Tibial artery (tissue), 4 donors: ENCODE measurements at regions not wholly inside any gene's neighbourhood (a gene's known extent, or its start where the extent isn't known, plus 50 kb on each side); places are given as distances from the start of the nearest gene placed in this dataset.

Source experiments
- DNase-seq, 2 donors: peaks; one replicate each; pipeline ENCODE4 v3.0.0-alpha.2; 2019
- H3K27ac ChIP-seq, 2 donors: fragments of 200-600 bp; sonication (generic) in 1 of 2; 1 replicate in 1 of 2; 2 replicates in 1 of 2; pipeline ENCODE4 v1.5.1; 2018 to 2019; ENCODE audit warnings: mild to moderate bottlenecking in 1 of 2
- H3K27me3 ChIP-seq, 2 donors: fragments of 200-600 bp; sonication (generic) in 1 of 2; one replicate each; pipeline versions ENCODE4 v1.5.1 to v1.6.0; 2016 to 2019
- H3K36me3 ChIP-seq, 3 donors: fragments of 200-600 bp; sonication (generic) in 2 of 3; one replicate each; pipeline ENCODE4 v1.5.1; 2016 to 2019; ENCODE audit warnings: mild to moderate bottlenecking in 2 of 3
- H3K4me1 ChIP-seq, 4 donors: fragments of 200-600 bp; sonication (generic) in 2 of 4; 1 replicate in 3 of 4; 2 replicates in 1 of 4; pipeline ENCODE4 v1.5.1; 2016 to 2019
- H3K4me3 ChIP-seq, 2 donors: fragments of 200-600 bp; sonication (generic) in 1 of 2; 1 replicate in 1 of 2; 2 replicates in 1 of 2; pipeline ENCODE4 v1.5.1; 2018 to 2019; ENCODE audit warnings: mild to moderate bottlenecking in 2 of 2
- H3K9me3 ChIP-seq, 3 donors: fragments of 200-600 bp; sonication (generic) in 1 of 3; one replicate each; pipeline ENCODE4 v1.5.1; 2016 to 2019
- intact Hi-C: fragments of 100-400 bp; cut with DNase I; formaldehyde crosslinking; loops from one replicate; pipeline ENCODE4 v1.15.0; 2023; ENCODE audit warnings: low total_unique reads
- TF ChIP-seq, protein P1 (sequence below), 2 experiments: fragments of 200-600 bp in 1 of 2; fragments of 450-650 bp in 1 of 2; IDR thresholded peaks; one replicate each; pipeline ENCODE4 v1.5.1; 2017 to 2019; ENCODE audit warnings: antibody characterized with exemption in 2 of 2, mild to moderate bottlenecking in 1 of 2, moderate library complexity in 1 of 2

DNA sequence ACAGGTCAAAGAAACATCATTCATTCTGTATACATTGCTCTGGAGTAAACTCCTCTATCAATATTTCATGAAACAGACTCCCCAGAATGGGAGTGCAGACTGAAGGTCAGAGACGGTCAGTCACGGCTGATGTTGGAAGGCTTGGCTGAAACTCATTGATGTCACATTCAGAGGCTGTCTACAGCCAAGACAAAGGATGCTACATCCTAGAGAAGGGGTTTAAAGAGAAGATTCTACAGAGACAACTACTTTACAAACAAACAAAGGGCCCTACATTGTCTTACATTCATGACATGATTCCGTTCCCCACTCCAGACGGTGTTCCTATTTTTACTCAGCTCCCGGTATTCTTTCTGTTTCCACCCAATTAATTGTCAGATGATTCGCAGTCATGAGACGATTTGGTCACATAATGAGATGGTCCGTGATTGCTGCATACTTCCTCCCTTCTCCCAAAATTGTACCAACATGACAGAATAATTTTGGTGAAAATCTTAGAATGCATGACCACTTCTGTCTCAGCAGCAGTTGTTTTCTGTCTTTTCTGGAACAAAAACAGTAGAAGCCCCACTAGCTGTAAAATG is 73.8 kb upstream of the VAV3 start:
- Histone ChIP-seq H3K36me3 (no peaks in the 10 kb centered on the region), H3K4me3 (no peak overlapping the region), H3K27ac (no peak overlapping the region), H3K4me1 (peaks cover 0 to 9% (median 3%) of the 10 kb centered on the region in 4 donors), H3K27me3 (peaks cover 0 to 2% of the 10 kb centered on the region in 2 donors), H3K9me3 (no peaks in the 10 kb centered on the region)
- TF ChIP-seq, protein P1, sequence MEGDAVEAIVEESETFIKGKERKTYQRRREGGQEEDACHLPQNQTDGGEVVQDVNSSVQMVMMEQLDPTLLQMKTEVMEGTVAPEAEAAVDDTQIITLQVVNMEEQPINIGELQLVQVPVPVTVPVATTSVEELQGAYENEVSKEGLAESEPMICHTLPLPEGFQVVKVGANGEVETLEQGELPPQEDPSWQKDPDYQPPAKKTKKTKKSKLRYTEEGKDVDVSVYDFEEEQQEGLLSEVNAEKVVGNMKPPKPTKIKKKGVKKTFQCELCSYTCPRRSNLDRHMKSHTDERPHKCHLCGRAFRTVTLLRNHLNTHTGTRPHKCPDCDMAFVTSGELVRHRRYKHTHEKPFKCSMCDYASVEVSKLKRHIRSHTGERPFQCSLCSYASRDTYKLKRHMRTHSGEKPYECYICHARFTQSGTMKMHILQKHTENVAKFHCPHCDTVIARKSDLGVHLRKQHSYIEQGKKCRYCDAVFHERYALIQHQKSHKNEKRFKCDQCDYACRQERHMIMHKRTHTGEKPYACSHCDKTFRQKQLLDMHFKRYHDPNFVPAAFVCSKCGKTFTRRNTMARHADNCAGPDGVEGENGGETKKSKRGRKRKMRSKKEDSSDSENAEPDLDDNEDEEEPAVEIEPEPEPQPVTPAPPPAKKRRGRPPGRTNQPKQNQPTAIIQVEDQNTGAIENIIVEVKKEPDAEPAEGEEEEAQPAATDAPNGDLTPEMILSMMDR (IDR thresholded peaks at IDR 0.05), result no peak
- intact Hi-C loops, result no loop called here
- DNase-seq, result no peak

DNA sequence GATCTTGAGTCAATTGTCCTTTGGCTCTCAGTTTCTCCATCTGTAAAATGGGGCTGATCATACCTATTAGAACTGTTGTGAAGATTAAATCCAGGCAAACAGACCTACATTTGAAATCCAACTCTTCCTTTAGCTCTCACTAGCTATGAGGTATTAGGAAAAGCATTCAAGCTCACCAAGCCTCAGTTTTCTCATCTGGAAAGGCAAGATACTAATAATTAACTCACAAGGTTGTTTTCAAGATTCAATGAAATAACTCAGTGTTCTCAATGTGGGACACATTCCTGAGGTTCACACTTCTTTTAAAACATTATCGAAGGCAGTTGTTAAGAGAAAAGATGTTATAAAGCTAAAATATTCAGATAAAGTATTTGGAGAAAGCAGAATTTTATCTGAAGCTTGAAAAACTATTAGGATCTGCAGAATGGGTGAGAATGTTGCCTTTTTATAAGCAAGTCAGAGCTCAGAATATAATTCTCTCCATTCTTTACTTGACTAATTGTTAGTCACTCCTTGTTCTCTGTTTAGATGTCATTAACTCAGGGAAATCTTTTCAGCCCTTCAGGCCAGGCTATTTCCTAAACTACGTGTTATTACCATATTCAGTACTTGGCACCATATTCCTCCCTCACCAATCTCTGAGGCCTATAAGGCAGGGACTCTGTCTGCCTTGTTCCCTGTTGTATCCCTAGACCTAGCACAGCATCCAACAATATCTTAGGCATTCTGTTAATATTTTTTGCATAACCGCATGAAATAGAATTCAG is 72.0 kb upstream of the VAV3 start:
- Histone ChIP-seq H3K4me1 (peaks cover 0 to 9% (median 3%) of the 10 kb centered on the region in 4 donors), H3K4me3 (no peak overlapping the region), H3K27ac (no peak overlapping the region), H3K36me3 (no peaks in the 10 kb centered on the region), H3K9me3 (no peaks in the 10 kb centered on the region), H3K27me3 (peaks cover 0 to 2% of the 10 kb centered on the region in 2 donors)
- intact Hi-C loops, result no loop called here
- DNase-seq, result no peak
- TF ChIP-seq, protein P1 (IDR thresholded peaks at IDR 0.05), result no peak

GRCh38 chr1:108034396-108034795 is 69.4 kb upstream of the VAV3 start:
- Histone ChIP-seq H3K4me3 (no peak overlapping the region), H3K27ac (no peak overlapping the region), H3K9me3 (no peaks in the 10 kb centered on the region), H3K36me3 (no peaks in the 10 kb centered on the region), H3K27me3 (peaks cover 0 to 2% of the 10 kb centered on the region in 2 donors), H3K4me1 (no peaks in the 10 kb centered on the region)
- DNase-seq, result no peak
- TF ChIP-seq, protein P1 (IDR thresholded peaks at IDR 0.05), result no peak
- intact Hi-C loops, result no loop called here

- DNase-seq, result no peak
- Histone ChIP-seq H3K9me3 (no peaks in the 10 kb centered on the region), H3K4me1 (no peaks in the 10 kb centered on the region), H3K4me3 (no peak overlapping the region), H3K27me3 (peaks cover 0 to 2% of the 10 kb centered on the region in 2 donors), H3K36me3 (no peaks in the 10 kb centered on the region), H3K27ac (no peak overlapping the region)
- TF ChIP-seq, protein P1 (IDR thresholded peaks at IDR 0.05), result no peak
- intact Hi-C loops, result no loop called here
These were observed 68.6 kb upstream of the VAV3 start for GRCh38 chr1:108033550-108033951.

DNA sequence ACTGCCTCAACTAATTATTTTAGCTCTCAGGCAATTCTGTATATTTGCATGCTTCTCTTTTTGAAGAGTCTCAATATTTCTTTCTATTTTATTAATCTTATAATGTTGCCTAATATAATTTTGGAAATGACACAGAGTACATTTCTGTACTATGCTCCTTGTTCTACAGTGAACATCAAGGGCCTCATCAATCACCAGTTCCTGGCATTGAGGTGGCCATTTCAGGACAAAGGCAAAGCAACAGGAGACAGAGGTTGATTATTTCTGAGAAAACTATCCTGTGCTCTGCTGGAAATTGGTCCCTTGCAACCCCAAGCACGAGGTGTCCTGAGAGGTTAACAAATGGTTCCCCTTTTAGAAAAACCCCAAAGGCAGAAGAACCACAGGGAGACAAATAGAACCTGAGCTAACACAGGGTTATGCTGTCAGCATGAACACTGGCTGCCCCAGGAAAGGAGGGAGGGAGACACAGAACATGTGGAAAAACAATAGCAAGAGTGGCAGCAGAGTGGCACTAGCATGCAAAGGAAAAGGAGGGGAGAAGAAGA is 63.9 kb upstream of the VAV3 start:
- TF ChIP-seq, protein P1 (IDR thresholded peaks at IDR 0.05), result no peak
- Histone ChIP-seq H3K4me3 (no peak overlapping the region), H3K9me3 (no peaks in the 10 kb centered on the region), H3K27me3 (peaks cover 0 to 2% of the 10 kb centered on the region in 2 donors), H3K36me3 (no peaks in the 10 kb centered on the region), H3K27ac (no peak overlapping the region), H3K4me1 (no peaks in the 10 kb centered on the region)
- intact Hi-C loops, result no loop called here
- no peak for DNase-seq
